ENCODE measurements at regions not wholly inside any gene's neighbourhood (a gene's known extent, or its start where the extent isn't known, plus 50 kb on each side); places are given as distances from the start of the nearest gene placed in this dataset.

- no peak overlapping the region for H3K27ac ChIP-seq
- H3K36me3 ChIP-seq, result no peaks in the 10 kb centered on the region
- H3K4me3 ChIP-seq, result no peak overlapping the region
- H3K27me3 ChIP-seq, result no peaks in the 10 kb centered on the region
- DNase-seq (no peak), ATAC-seq (ENCODE audit: low FRiP score in 2 of 2) (no peak)
- no peaks in the 10 kb centered on the region for H3K9me3 ChIP-seq
- 73 to 91% methylated on average over 2 to 4 of the region's 4 CpGs for WGBS, 2 donors
- TF ChIP-seq CTCF (IDR thresholded peaks at IDR 0.05), result no peak
- no peak for TF ChIP-seq POLR2AphosphoS5 (IDR thresholded peaks at IDR 0.05)
- TF ChIP-seq POLR2A (IDR thresholded peaks at IDR 0.05), result no peak
- TF ChIP-seq EP300 (IDR thresholded peaks at IDR 0.05), result no peak
- no peaks in the 10 kb centered on the region for H3K4me1 ChIP-seq
Measured at GRCh38 chr1:199447906-199448305, 579.6 kb upstream of the NR5A2 start.

- Histone ChIP-seq H3K27me3 (no peaks in the 10 kb centered on the region), H3K36me3 (no peaks in the 10 kb centered on the region), H3K4me1 (no peaks in the 10 kb centered on the region), H3K27ac (no peak overlapping the region), H3K9me3 (no peaks in the 10 kb centered on the region), H3K4me3 (no peak overlapping the region)
- no peak for ATAC-seq (ENCODE audit: low FRiP score in 2 of 2)
- DNase-seq, result no peak
- 61 to 68% methylated on average over 3 of the region's 3 CpGs for WGBS, 2 donors
- TF ChIP-seq CTCF (IDR thresholded peaks at IDR 0.05), result no peak
- TF ChIP-seq EP300 (IDR thresholded peaks at IDR 0.05), result no peak
- TF ChIP-seq POLR2A (IDR thresholded peaks at IDR 0.05), result no peak
- no peak for TF ChIP-seq POLR2AphosphoS5 (IDR thresholded peaks at IDR 0.05)
Measured at GRCh38 chr1:199448646-199449045, 578.9 kb upstream of the NR5A2 start.

- Histone ChIP-seq H3K9me3 (no peaks in the 10 kb centered on the region), H3K36me3 (no peaks in the 10 kb centered on the region), H3K4me3 (no peak overlapping the region), H3K4me1 (no peaks in the 10 kb centered on the region), H3K27ac (no peak overlapping the region), H3K27me3 (no peaks in the 10 kb centered on the region)
- no peak for DNase-seq
- TF ChIP-seq EP300 (IDR thresholded peaks at IDR 0.05), result no peak
- TF ChIP-seq POLR2AphosphoS5 (IDR thresholded peaks at IDR 0.05), result no peak
- no peak for TF ChIP-seq POLR2A (IDR thresholded peaks at IDR 0.05)
- TF ChIP-seq CTCF (IDR thresholded peaks at IDR 0.05), result no peak
- WGBS, 2 donors, result 69 to 82% methylated on average over 3 of the region's 3 CpGs
- no peak for ATAC-seq (ENCODE audit: low FRiP score in 2 of 2)
Measured at GRCh38 chr1:199449221-199449620, 578.3 kb upstream of the NR5A2 start.

- WGBS, 2 donors, result 45 to 67% methylated on average over 2 of the region's 2 CpGs
- H3K27ac ChIP-seq, result no peak overlapping the region
- ATAC-seq (ENCODE audit: low FRiP score in 2 of 2), result no peak
- TF ChIP-seq EP300 (IDR thresholded peaks at IDR 0.05) (no peak), CTCF (IDR thresholded peaks at IDR 0.05) (no peak), POLR2AphosphoS5 (IDR thresholded peaks at IDR 0.05) (no peak), POLR2A (IDR thresholded peaks at IDR 0.05) (no peak)
- H3K9me3 ChIP-seq, result no peaks in the 10 kb centered on the region
- H3K27me3 ChIP-seq, result no peaks in the 10 kb centered on the region
- no peak for DNase-seq
- H3K4me1 ChIP-seq, result no peaks in the 10 kb centered on the region
- H3K36me3 ChIP-seq, result no peaks in the 10 kb centered on the region
- no peak overlapping the region for H3K4me3 ChIP-seq
Measured at GRCh38 chr1:199449681-199450080, 577.8 kb upstream of the NR5A2 start.

GRCh38 chr1:199452627-199453026, 574.9 kb upstream of the NR5A2 start:
- no peak overlapping the region for H3K27ac ChIP-seq
- DNase-seq (no peak), ATAC-seq (ENCODE audit: low FRiP score in 2 of 2) (no peak)
- WGBS, 2 donors, result 57 to 77% methylated on average over 2 of the region's 2 CpGs
- no peak for TF ChIP-seq EP300 (IDR thresholded peaks at IDR 0.05)
- TF ChIP-seq CTCF (IDR thresholded peaks at IDR 0.05), result no peak
- TF ChIP-seq POLR2A (IDR thresholded peaks at IDR 0.05), result no peak
- no peak for TF ChIP-seq POLR2AphosphoS5 (IDR thresholded peaks at IDR 0.05)
- H3K4me3 ChIP-seq, result no peak overlapping the region
- no peaks in the 10 kb centered on the region for H3K9me3 ChIP-seq
- no peaks in the 10 kb centered on the region for H3K36me3 ChIP-seq
- no peaks in the 10 kb centered on the region for H3K4me1 ChIP-seq
- H3K27me3 ChIP-seq, result no peaks in the 10 kb centered on the region

Measured in upper lobe of left lung (tissue), 6 donors.